Heart left ventricle (tissue), 16 donors: ENCODE measurements at regions not wholly inside any gene's neighbourhood (a gene's known extent, or its start where the extent isn't known, plus 50 kb on each side); places are given as distances from the start of the nearest gene placed in this dataset.

ENCODE experiments used
- ATAC-seq, 4 donors: fragments of 200-7000 bp; cut with Tn5 transposase; one replicate each; pipeline ENCODE4 v1.9.1; 2020 to 2022; ENCODE audit warnings: moderate library complexity in 4 of 4, mild to moderate bottlenecking in 3 of 4, moderate number of reproducible peaks in 1 of 4
- DNase-seq, 5 donors: peaks; one replicate each; pipeline ENCODE4 v3.0.0-alpha.2; 2020
- H3K27ac ChIP-seq, 12 donors: fragments of 200-600 bp; sonication (generic) in 4 of 12; one replicate each; pipeline versions ENCODE4 v1.5.0 to v1.8.0; 2016 to 2022; ENCODE audit warnings: mild to moderate bottlenecking in 2 of 12
- H3K27me3 ChIP-seq, 9 donors: fragments of 200-600 bp; sonication (generic) in 2 of 9; one replicate each; pipeline versions ENCODE4 v1.5.1 to v1.8.0; 2016 to 2022; ENCODE audit warnings: mild to moderate bottlenecking in 3 of 9
- H3K36me3 ChIP-seq, 9 donors: fragments of 200-600 bp; sonication (generic) in 2 of 9; one replicate each; pipeline versions ENCODE4 v1.5.0 to v1.8.0; 2018 to 2022; ENCODE audit warnings: mild to moderate bottlenecking in 2 of 9
- H3K4me1 ChIP-seq, 12 donors: fragments of 200-600 bp; sonication (generic) in 4 of 12; one replicate each; pipeline versions ENCODE4 v1.5.0 to v1.8.0; 2016 to 2022; ENCODE audit warnings: mild to moderate bottlenecking in 3 of 12
- H3K4me3 ChIP-seq, 12 donors: fragments of 200-600 bp; sonication (generic) in 4 of 12; one replicate each; pipeline versions ENCODE4 v1.5.0 to v1.8.0; 2017 to 2022; ENCODE audit warnings: mild to moderate bottlenecking in 9 of 12, moderate library complexity in 4 of 12
- H3K9me3 ChIP-seq, 12 donors: fragments of 200-600 bp; sonication (generic) in 4 of 12; one replicate each; pipeline versions ENCODE4 v1.5.0 to v1.8.0; 2016 to 2022; ENCODE audit warnings: mild to moderate bottlenecking in 1 of 12
- CTCF ChIP-seq, 12 donors: fragments of 200-600 bp; sonication (generic) in 4 of 12; IDR thresholded peaks; one replicate each; pipeline versions ENCODE4 v1.5.0 to v1.8.0; 2018 to 2022; ENCODE audit warnings: antibody characterized with exemption in 12 of 12, mild to moderate bottlenecking in 5 of 12
- POLR2A ChIP-seq, 2 donors: fragments of 450-650 bp; IDR thresholded peaks; one replicate each; pipeline ENCODE4 v1.6.1; 2017; ENCODE audit warnings: antibody characterized with exemption in 2 of 2, mild to moderate bottlenecking in 2 of 2, moderate library complexity in 2 of 2
- WGBS, 4 donors: extraction: QIAGEN DNeasy Blood & Tissue Kit in 2 of 4; methylation state at CpG; one replicate each; pipeline versions ENCODE4 v1.1.5 to v1.1.7; 2013 to 2018; 5-methylcytosine and 5-hydroxymethylcytosine counted together
- intact Hi-C, 10 donors: fragments of 100-400 bp; cut with DNase I; formaldehyde crosslinking; loops; one replicate each; pipeline versions ENCODE4 v1.11.1 to v1.14.2; 2022
- donor health status: ischemic (EF 13 %, LVEDD 7.1; RV severe dilation, severe dysfunction).
- donor health status: healthy with polysubstance abuse.
- donor health status: DM: no; HTN: yes; CAD: no.
- donor health status: DM: no; HTN: no; CAD: no.
- donor health status: ischemic (EF 25% LVEDD 6.9; RV normal size, moderate dysfunction).
- donor health status: ischemic (EF 25% LVEDD 5.7; RV mildly dilated, moderate dysfunction).
- donor health status: healthy.
- donor health status: DM: yes; HTN: yes; CAD: no.
- donor health status: ischemic (EF 35%, LVEDD 5.7; RV mildly dilated, moderate dysfunction).
- donor health status: nonischemic (EF 11% LVEDD 7.7; RV severe dilation, severe dysfunction).
- donor health status: DM: yes; HTN: yes; CAD: no.
- donor health status: PGD.
- donor health status: ischemic (EF 29% LVEDD 5.4; RV normal size, mild dysfunction).
- donor health status: nonischemic (EF 23%, LVEDD 6.1; RV moderate dilation, normal function).

GRCh38 chrX:19195243-19195610 is 73.0 kb upstream of the ADGRG2 start:
- Histone ChIP-seq H3K9me3 (no peaks in the 10 kb centered on the region), H3K4me1 (no peaks in the 10 kb centered on the region), H3K27ac (no peak overlapping the region), H3K36me3 (no peaks in the 10 kb centered on the region), H3K27me3 (peaks cover 0 to 4% (median 0%) of the 10 kb centered on the region in 9 donors), H3K4me3 (no peak overlapping the region)
- WGBS, 4 donors: 63 to 70% (median 68%) methylated on average over 11 of the region's 11 CpGs
- DNase-seq (no peak), ATAC-seq (no peak)
- intact Hi-C loops: no loop called here
- TF ChIP-seq POLR2A (IDR thresholded peaks at IDR 0.05) (no peak), CTCF (IDR thresholded peaks at IDR 0.05) (no peak)

GRCh38 chrX:19198473-19198872 is 76.2 kb upstream of the ADGRG2 start:
- no peak for DNase-seq
- WGBS, 4 donors: 74 to 97% (median 82%) methylated on average over 2 of the region's 2 CpGs
- no peak for TF ChIP-seq POLR2A (IDR thresholded peaks at IDR 0.05)
- TF ChIP-seq CTCF (IDR thresholded peaks at IDR 0.05): no peak
- intact Hi-C loops: no loop called here
- no peaks in the 10 kb centered on the region for H3K9me3 ChIP-seq
- peaks cover 0 to 4% (median 0%) of the 10 kb centered on the region in 9 donors for H3K27me3 ChIP-seq
- H3K36me3 ChIP-seq: no peaks in the 10 kb centered on the region
- H3K27ac ChIP-seq: no peak overlapping the region
- H3K4me1 ChIP-seq: no peaks in the 10 kb centered on the region
- H3K4me3 ChIP-seq: no peak overlapping the region
- ATAC-seq: no peak

- H3K27me3 ChIP-seq: no peaks in the 10 kb centered on the region
- 0 to 9% (median 2%) methylated on average over 1 of the region's 1 CpG for WGBS, 4 donors
- no peak for ATAC-seq
- DNase-seq: no peak
- H3K9me3 ChIP-seq: no peaks in the 10 kb centered on the region
- H3K4me1 ChIP-seq: no peaks in the 10 kb centered on the region
- no peak overlapping the region for H3K27ac ChIP-seq
- TF ChIP-seq POLR2A (IDR thresholded peaks at IDR 0.05): no peak
- no peak for TF ChIP-seq CTCF (IDR thresholded peaks at IDR 0.05)
- no peaks in the 10 kb centered on the region for H3K36me3 ChIP-seq
- intact Hi-C loops: no loop called here
- no peak overlapping the region for H3K4me3 ChIP-seq
These were observed 79.9 kb upstream of the ADGRG2 start for GRCh38 chrX:19202171-19202570.

GRCh38 chrX:19204636-19205035 is 82.4 kb upstream of the ADGRG2 start:
- intact Hi-C loops: no loop called here
- 77 to 84% (median 79%) methylated on average over 6 of the region's 6 CpGs for WGBS, 4 donors
- ATAC-seq (no peak), DNase-seq (no peak)
- Histone ChIP-seq H3K27me3 (no peaks in the 10 kb centered on the region), H3K4me3 (no peak overlapping the region), H3K36me3 (no peaks in the 10 kb centered on the region), H3K27ac (no peak overlapping the region), H3K9me3 (no peaks in the 10 kb centered on the region), H3K4me1 (no peaks in the 10 kb centered on the region)
- no peak for TF ChIP-seq CTCF (IDR thresholded peaks at IDR 0.05)
- TF ChIP-seq POLR2A (IDR thresholded peaks at IDR 0.05): no peak
